KG1 (cell line): ENCODE measurements at regions not wholly inside any gene's neighbourhood (a gene's known extent, or its start where the extent isn't known, plus 50 kb on each side); places are given as distances from the start of the nearest gene placed in this dataset.

ENCODE experiments used
- DNase-seq: peaks from one replicate; lab custom pipeline; 2025; lab: John Stamatoyannopoulos, UW

DNA sequence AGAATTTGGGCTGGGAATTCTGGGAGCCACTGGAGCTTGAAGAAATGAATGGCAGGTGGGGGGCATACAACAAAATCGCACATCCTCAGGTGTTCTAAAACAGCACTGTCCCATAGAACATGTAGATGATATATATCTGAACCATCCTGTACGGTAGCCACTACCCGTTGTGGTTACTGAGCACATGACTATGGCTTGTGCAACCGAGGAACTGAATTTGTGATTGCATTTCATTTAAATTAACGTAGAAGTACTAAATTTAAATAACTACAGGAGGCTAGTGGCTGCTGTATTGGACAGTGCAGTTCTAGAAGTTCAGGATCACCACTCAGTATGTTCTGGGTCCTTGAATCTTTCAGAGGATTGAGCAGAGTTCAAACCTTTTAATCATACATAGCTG lies 172.4 kb downstream of the PHETA1 start:
- DNase-seq: no peak

GRCh38 chr12:111195316-111195715 lies 173.6 kb downstream of the PHETA1 start:
- no peak for DNase-seq

DNA sequence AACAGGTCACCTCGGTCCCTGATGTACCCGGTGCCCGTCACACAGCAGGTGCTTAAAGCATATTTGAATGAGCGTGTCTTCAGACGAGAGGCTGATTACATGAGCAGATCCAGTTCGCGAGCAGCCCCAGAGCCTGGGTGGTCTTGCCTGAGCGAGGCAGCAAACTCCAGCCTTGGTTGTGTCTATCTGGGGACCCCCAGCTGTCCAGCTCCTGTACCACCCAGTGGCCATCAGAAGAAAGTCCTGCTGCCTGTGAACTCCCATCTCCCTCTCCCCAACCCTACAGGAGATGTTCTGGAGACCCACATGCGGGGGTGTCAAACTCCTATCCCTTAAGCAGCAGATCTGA lies 174.2 kb downstream of the PHETA1 start:
- no peak for DNase-seq

- no peak for DNase-seq
Observed at GRCh38 chr12:111193977-111194702, 174.8 kb downstream of the PHETA1 start.

- no peak for DNase-seq
Observed at GRCh38 chr12:111193496-111193895, 175.4 kb downstream of the PHETA1 start.

DNA sequence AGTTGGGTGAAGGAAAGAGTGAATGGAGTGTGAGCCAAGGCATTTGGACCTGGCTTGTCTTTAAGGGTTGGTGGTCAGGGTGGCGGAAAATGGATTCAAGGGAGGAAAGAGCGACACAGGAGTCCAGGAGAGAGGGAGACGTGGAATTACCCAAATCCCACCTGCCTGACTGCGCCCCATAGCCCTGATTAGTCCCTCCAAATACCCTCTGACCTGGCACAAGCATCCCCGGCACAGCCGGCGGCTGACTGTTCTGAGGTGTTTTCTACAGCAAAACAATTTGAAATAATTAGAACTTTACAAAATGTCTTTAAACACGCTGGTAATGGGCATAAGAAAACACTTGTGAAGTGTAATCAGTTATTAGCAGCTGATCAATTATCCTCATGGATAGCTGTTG lies 175.8 kb downstream of the PHETA1 start:
- DNase-seq: no peak

DNA sequence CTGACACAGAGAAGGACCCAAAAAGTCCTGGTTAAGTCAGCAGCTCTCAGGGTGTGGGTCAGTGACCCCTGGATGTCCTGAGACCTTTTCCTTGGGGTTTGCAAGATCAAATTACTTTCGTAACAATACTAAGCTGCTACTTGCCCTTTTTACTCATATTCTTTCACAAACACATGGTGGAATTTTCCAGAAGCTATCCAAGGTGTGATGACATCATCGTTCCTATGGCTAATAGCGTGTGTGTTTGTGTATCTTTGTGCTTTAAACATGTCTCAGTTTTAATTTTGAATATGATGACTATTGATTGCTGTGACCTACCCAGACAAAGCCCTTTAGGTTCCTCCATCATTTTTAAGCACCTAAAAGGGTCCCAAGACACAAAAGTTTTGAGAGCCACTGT lies 176.2 kb downstream of the PHETA1 start:
- DNase-seq: no peak

DNA sequence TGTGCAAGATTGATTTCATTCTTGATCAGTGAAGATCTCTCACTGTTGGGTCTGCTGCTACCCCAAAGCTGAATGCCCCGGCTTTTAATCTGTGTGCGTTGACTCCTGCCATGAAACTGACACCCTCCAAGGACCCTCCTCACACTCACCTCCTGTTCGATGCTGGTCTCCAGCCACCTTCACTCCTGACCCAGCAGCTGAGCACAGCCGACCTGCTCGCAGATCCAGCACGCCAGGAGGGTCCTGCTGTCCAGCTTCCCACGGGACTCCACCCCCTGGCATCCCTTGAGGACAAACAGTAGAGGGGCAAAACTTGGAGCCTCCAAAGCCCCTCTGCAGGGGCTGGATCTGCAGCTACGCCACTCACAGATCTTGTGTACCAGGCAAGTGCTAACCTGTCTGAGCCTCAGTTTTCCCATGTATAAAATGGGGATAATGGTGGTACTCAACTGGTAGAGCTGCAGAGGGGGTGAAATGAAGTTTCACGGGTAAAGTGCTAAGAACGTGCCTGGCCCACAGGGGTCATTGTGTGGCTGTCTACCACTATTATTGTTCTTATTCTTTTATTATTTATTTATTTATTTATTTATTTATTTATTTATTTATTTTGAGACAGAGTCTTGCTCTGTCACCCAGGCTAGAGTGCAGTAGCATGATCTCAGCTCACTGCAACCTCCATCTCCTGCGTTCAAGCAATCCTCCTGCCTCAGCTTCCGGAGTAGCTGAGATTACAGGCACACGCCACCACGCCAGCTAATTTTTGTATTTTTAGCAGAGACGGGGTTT lies 178.0 kb downstream of the PHETA1 start:
- DNase-seq: no peak

DNA sequence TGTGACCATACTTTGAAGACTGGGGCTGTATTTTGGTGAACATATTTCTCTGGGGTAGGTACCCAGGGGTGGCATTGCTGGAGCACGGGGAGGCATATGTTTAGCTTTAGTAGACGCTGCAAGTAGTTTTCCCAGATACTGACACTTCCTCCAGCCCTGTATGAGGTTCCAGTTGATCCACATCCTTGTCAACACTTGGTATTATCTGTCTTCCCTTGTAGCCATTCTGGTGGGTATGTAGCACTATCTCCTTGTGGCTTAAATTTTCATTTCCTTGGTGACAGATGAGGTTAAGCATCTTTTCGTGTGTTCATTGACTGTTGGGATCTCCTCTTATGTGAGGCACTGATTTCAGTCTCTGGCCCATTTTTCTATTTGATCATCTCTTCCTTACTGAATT lies 179.1 kb downstream of the PHETA1 start:
- no peak for DNase-seq

GRCh38 chr12:111188436-111188835 lies 180.5 kb downstream of the PHETA1 start:
- no peak for DNase-seq

GRCh38 chr12:111186347-111186746 lies 182.5 kb downstream of the PHETA1 start:
- DNase-seq: no peak

DNA sequence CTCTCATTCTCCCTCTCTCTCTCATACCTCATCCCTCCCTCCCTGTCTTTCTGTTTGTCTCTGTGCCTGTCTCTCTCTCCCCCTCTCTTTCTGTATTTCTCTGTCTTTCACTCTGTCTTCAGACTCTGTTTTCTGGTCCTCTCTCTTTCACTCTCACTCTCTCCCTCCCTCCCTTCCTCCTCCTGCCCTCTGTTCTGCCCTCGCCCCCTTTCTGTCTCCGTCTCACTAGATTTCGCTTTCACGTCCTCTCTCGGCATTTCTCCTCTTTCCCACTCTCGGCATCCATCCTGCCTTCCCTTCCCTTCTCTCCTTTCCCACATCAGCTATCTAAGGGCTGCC lies 183.0 kb downstream of the PHETA1 start:
- no peak for DNase-seq

- DNase-seq: no peak
Observed at GRCh38 chr12:111185206-111185888, 183.5 kb downstream of the PHETA1 start.

GRCh38 chr12:111184161-111184560 lies 184.7 kb downstream of the PHETA1 start:
- DNase-seq: no peak

GRCh38 chr12:111183094-111183493 lies 185.8 kb downstream of the PHETA1 start:
- no peak for DNase-seq

- DNase-seq: no peak
Observed at GRCh38 chr12:111182382-111182781, 186.5 kb downstream of the PHETA1 start.

- peak; percentile 48 for DNase-seq
Observed at GRCh38 chr12:111181143-111181726, 187.7 kb downstream of the PHETA1 start.

DNA sequence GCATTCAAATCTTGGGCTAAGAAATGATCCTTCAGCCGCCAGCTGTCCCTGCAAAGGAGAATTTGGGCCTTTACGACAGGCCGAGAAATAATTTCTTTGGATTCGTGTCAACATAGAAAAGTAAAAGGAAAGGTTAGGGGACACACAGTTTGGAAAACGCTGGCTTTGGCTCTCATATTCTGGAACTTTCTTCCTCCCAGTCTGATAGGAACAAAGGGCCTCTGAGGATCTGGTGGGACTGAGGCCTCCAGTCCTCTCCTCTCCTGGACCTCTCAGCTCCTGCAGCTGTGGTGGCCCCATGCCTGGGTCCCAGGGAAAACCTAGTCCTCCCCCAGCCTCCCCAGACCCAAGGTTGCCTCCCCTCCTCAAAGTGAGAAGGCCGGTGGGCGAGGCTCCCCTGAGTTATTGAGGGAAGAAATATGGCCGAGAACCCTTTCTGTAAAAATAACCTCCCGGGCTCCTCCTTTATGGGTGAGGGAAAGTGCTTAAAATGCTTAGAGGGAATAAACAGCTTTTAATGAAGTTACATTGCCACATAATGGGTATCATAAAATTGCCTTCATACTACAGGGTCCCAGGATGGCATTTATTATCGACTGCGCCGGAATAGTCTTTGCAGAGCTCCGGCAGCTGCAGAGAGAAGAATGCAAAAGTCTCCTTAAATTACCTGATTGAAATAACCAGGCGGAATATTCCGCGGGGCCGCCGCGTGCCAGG lies 188.3 kb downstream of the PHETA1 start:
- no peak for DNase-seq

DNA sequence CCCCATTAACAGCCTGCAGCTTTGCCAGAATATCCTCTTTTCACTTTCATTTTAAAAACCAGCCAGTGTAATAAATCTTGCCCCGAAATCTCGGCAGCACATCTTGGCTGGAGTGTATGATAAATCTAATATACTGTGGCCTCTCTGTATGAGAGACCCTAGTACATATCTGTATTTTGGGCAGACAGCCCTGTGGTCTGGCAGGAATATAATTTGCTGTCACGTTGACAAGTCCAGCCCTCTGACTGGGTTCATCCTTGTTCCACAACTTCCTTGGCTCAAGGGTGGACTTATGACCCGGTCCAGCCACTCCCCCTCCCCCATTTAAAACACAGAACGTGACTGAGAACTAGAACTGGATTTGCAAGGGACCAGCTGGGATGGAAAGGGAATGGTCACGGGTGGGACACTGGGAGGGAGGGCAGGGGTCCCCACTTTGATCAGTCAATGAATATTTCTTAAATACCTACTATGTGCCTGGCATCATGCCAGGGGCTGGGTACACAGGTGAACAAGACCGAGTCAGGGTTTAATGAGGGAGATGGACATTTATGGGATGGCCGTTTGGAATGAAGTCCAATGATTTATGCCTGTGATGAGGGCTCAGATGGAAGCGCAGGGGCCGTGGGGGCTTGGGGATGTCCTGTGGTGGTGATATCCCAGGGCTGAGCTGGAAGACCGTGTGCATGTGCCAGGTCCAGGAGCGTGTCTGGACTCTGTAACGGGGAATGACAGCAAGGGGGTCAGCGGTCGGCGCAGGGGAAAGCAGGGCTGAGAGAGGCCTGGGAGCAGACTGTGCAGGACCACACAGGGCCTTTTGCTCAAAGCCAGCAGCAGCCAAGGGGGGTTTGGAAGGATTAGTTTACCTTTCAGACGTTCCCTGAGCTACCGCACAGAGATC lies 190.5 kb downstream of the PHETA1 start:
- DNase-seq: no peak

DNA sequence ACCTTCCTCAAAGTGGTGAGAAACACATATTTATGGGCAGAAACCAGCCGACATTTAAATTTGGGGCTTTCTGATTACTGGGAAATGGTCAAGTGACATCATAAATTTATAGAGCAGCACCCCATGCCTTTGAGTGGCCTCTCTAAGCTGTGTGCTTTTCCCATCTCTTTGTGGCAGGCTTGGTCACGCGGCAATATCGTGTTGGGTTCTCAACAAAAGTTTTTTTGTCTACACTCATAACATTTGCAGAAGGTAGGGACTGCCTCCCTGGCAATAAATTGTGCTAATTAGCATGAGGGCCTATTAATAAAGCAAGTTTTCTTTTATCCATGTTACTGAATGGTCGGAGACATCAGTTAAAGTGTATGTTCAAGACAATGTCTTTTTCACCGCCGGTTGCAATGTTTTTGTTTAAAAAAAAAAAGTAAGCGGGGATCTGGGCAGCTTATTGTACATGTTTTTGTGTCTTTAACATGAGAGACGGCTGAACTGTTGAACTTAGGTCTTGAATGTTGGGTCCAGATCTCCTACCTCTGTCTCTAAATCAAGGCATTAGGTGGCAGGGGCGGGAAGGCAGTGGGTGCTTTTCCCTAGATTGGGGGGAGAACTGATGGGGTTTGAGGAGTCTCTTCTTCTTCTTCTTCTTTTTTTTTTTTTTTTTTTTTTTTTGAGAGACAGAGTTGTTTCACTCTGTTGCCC lies 193.3 kb downstream of the PHETA1 start:
- no peak for DNase-seq

DNA sequence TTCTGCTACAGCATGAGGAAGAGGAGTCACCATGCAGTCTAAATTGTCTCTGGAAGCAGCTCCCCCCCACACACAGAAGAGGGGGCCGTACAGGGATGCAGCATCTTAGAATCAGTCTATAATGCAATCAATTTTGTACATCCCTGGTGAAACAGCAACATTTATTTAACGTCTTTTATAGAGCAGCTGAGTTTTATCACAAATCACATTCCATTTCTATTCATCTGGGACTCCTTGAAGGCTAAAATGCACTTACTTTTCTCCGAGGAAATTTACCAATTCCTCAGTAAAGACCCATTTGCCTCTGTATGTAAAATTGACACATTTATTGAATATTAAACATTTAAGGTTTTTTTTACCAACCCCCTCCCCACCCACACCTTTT lies 193.9 kb downstream of the PHETA1 start:
- DNase-seq: no peak
